Ovary (tissue), 7 donors: ENCODE measurements at regions not wholly inside any gene's neighbourhood (a gene's known extent, or its start where the extent isn't known, plus 50 kb on each side); places are given as distances from the start of the nearest gene placed in this dataset.

Experiments
- DNase-seq, 5 donors: peaks; one replicate each; pipeline ENCODE4 v3.0.0-alpha.2; 2019 to 2020
- H3K27ac ChIP-seq, 2 donors: fragments of 200-600 bp; one replicate each; pipeline versions ENCODE4 v1.5.1 to v1.8.0; 2019 to 2022
- H3K27me3 ChIP-seq: fragments of 200-600 bp; one replicate; pipeline ENCODE4 v1.8.0; 2022
- H3K36me3 ChIP-seq: fragments of 200-600 bp; sonication (generic); one replicate; pipeline ENCODE4 v1.5.1; 2019
- H3K4me1 ChIP-seq: one replicate; pipeline ENCODE4 v1.8.1; 2013; ENCODE audit warnings: mild to moderate bottlenecking, moderate library complexity; ENCODE audit not compliant: insufficient read depth
- H3K4me3 ChIP-seq: fragments of 200-600 bp; sonication (generic); one replicate; pipeline ENCODE4 v1.5.1; 2017
- H3K9me3 ChIP-seq, 2 donors: fragments of 200-600 bp in 1 of 2; sonication (generic) in 1 of 2; one replicate each; pipeline versions ENCODE4 v1.5.1 to v1.8.1; 2013 to 2019; ENCODE audit warnings: mild to moderate bottlenecking in 1 of 2, moderate library complexity in 1 of 2
- CTCF ChIP-seq, 3 donors: fragments of 450-650 bp in 2 of 3; fragments of 200-600 bp in 1 of 3; IDR thresholded peaks; one replicate each; pipeline versions ENCODE4 v1.5.1 to v1.8.0; 2016 to 2022; ENCODE audit warnings: antibody characterized with exemption in 3 of 3, mild to moderate bottlenecking in 1 of 3
- EP300 ChIP-seq: sonication (generic); formaldehyde crosslinking; IDR thresholded peaks from one replicate; pipeline ENCODE4 v1.6.1; 2017; ENCODE audit warnings: antibody characterized with exemption
- POLR2A ChIP-seq: fragments of 450-650 bp; IDR thresholded peaks from one replicate; pipeline ENCODE4 v1.6.1; 2017; ENCODE audit warnings: antibody characterized with exemption, mild to moderate bottlenecking, moderate library complexity
- WGBS, 3 donors: extraction: QIAGEN DNeasy Blood & Tissue Kit in 1 of 3; methylation state at CpG; one replicate each; pipeline versions ENCODE4 v1.1.5 to v1.1.7; 2013 to 2017; 5-methylcytosine and 5-hydroxymethylcytosine counted together
- intact Hi-C, 4 donors: fragments of 100-400 bp; cut with DNase I; formaldehyde crosslinking; loops; one replicate each; pipeline versions ENCODE4 v1.11.0 to v1.15.1; 2022 to 2023
- donor health status: DM: no; HTN: no; CAD: no; lungs with moderate emphysema.
- donor health status: DM: no; HTN: no; CAD: no.
- donor health status: Bipolar disorder and iron deficiency.
- donor health status: DM: no; HTN: no; CAD: no.
- donor health status: DM: yes; HTN: yes; CAD: no.

GRCh38 chr5:96050273-96050880, 88.7 kb upstream of the ELL2 start:
- WGBS, 3 donors = 90 to 93% (median 91%) methylated on average over 7 of the region's 7 CpGs
- Histone ChIP-seq H3K9me3 (no peaks in the 10 kb centered on the region), H3K4me1 (no peaks in the 10 kb centered on the region), H3K36me3 (no peaks in the 10 kb centered on the region), H3K27me3 (no peaks in the 10 kb centered on the region), H3K27ac (no peak overlapping the region), H3K4me3 (no peak overlapping the region)
- TF ChIP-seq POLR2A = no peak
- TF ChIP-seq EP300 = no peak
- TF ChIP-seq CTCF (IDR thresholded peaks at IDR 0.05) = no peak
- intact Hi-C loops = no loop called here
- DNase-seq = no peak

GRCh38 chr5:96049398-96050272, 88.0 kb upstream of the ELL2 start:
- H3K4me3 ChIP-seq = no peak overlapping the region
- H3K27ac ChIP-seq = no peak overlapping the region
- no peak for TF ChIP-seq EP300
- TF ChIP-seq POLR2A = no peak
- no peak for TF ChIP-seq CTCF (IDR thresholded peaks at IDR 0.05)
- H3K27me3 ChIP-seq = no peaks in the 10 kb centered on the region
- H3K9me3 ChIP-seq = no peaks in the 10 kb centered on the region
- no peaks in the 10 kb centered on the region for H3K4me1 ChIP-seq
- DNase-seq = no peak
- no peaks in the 10 kb centered on the region for H3K36me3 ChIP-seq
- WGBS, 3 donors = 34 to 42% (median 39%) methylated on average over 3 of the region's 3 CpGs
- intact Hi-C loops = no loop called here

- Histone ChIP-seq H3K27me3 (no peaks in the 10 kb centered on the region), H3K36me3 (no peaks in the 10 kb centered on the region), H3K9me3 (no peaks in the 10 kb centered on the region), H3K4me1 (no peaks in the 10 kb centered on the region), H3K4me3 (no peak overlapping the region), H3K27ac (no peak overlapping the region)
- intact Hi-C loops = no loop called here
- no peak for TF ChIP-seq EP300
- TF ChIP-seq POLR2A = no peak
- TF ChIP-seq CTCF (IDR thresholded peaks at IDR 0.05) = no peak
- WGBS, 3 donors = 55 to 61% (median 57%) methylated on average over 6 of the region's 6 CpGs
- no peak for DNase-seq
These were observed 87.1 kb upstream of the ELL2 start for GRCh38 chr5:96048763-96049162.

GRCh38 chr5:96045888-96046287, 84.2 kb upstream of the ELL2 start:
- no peak for TF ChIP-seq EP300
- TF ChIP-seq POLR2A = no peak
- no peak for TF ChIP-seq CTCF (IDR thresholded peaks at IDR 0.05)
- DNase-seq = no peak
- intact Hi-C loops = no loop called here
- H3K9me3 ChIP-seq = no peaks in the 10 kb centered on the region
- H3K27me3 ChIP-seq = no peaks in the 10 kb centered on the region
- WGBS, 3 donors = 83 to 84% (median 83%) methylated on average over 5 of the region's 5 CpGs
- H3K36me3 ChIP-seq = no peaks in the 10 kb centered on the region
- H3K27ac ChIP-seq = no peak overlapping the region
- H3K4me3 ChIP-seq = no peak overlapping the region
- no peaks in the 10 kb centered on the region for H3K4me1 ChIP-seq
